HepG2 (cell line): ENCODE measurements at regions not wholly inside any gene's neighbourhood (a gene's known extent, or its start where the extent isn't known, plus 50 kb on each side); places are given as distances from the start of the nearest gene placed in this dataset.

Source experiments
- CC2D1A ChIP-seq: sonication (generic); formaldehyde crosslinking; IDR thresholded peaks from 2 replicates; pipeline ENCODE4 v1.8.1; 2023; ENCODE audit warnings: mild to moderate bottlenecking, missing genetic modification reagents
- CCDC6 ChIP-seq: sonication (generic); formaldehyde crosslinking; IDR thresholded peaks from 2 replicates; pipeline ENCODE4 v1.8.1; 2022; ENCODE audit warnings: mild to moderate bottlenecking, missing genetic modification reagents, moderate library complexity
- CREB1 ChIP-seq, 2 experiments: fragments of 450-650 bp in 1 of 2; IDR thresholded peaks; 2 replicates each; pipeline ENCODE4 v1.6.1; 2016 to 2017; ENCODE audit warnings: control low read depth in 1 of 2, mild to moderate bottlenecking in 1 of 2, missing compliant biosample characterization in 1 of 2, missing genetic modification characterization in 1 of 2
- DMAP1 ChIP-seq: IDR thresholded peaks from 2 replicates; pipeline ENCODE4 v1.6.1; 2016
- ERF ChIP-seq: IDR thresholded peaks from 2 replicates; pipeline ENCODE4 v1.6.1; 2018; ENCODE audit warnings: missing biosample characterization, missing genetic modification reagents
- GMEB2 ChIP-seq: IDR thresholded peaks from 2 replicates; pipeline ENCODE4 v1.6.1; 2016; ENCODE audit warnings: missing biosample characterization, missing genetic modification reagents, low read depth
- ISX ChIP-seq: sonication (generic); formaldehyde crosslinking; conservative IDR thresholded peaks from 2 replicates; pipeline ENCODE4 v1.5.0; 2020; ENCODE audit warnings: missing genetic modification reagents
- JDP2 ChIP-seq: sonication (generic); formaldehyde crosslinking; IDR thresholded peaks from 2 replicates; pipeline ENCODE4 v1.8.1; 2022; ENCODE audit warnings: missing genetic modification reagents, borderline replicate concordance
- MAF1 ChIP-seq: sonication (generic); formaldehyde crosslinking; IDR thresholded peaks from 2 replicates; pipeline ENCODE4 v1.5.0; 2020; ENCODE audit warnings: missing genetic modification reagents, borderline replicate concordance
- MATR3 ChIP-seq: sonication (generic); formaldehyde crosslinking; IDR thresholded peaks from 2 replicates; pipeline ENCODE4 v1.4.0; 2020; ENCODE audit warnings: missing genetic modification reagents
- MXI1 ChIP-seq: IDR thresholded peaks from 3 replicates; pipeline ENCODE4 v1.6.1; 2012; ENCODE audit warnings: low read depth, low read length, inconsistent platforms, borderline replicate concordance
- NKX3-1 ChIP-seq: sonication (generic); formaldehyde crosslinking; IDR thresholded peaks from 2 replicates; pipeline ENCODE4 v1.5.0; 2020; ENCODE audit warnings: missing genetic modification reagents
- PTBP1 ChIP-seq: fragments of 200-400 bp; formaldehyde crosslinking; IDR thresholded peaks from 2 replicates; pipeline ENCODE4 v1.6.1; 2018; ENCODE audit warnings: low read length, low read depth; ENCODE audit not compliant: poor library complexity, severe bottlenecking
- RNF2 ChIP-seq: fragments of 450-650 bp; conservative IDR thresholded peaks from 2 replicates; pipeline ENCODE4 v1.6.1; 2016; ENCODE audit warnings: low read depth
- SALL1 ChIP-seq: sonication (generic); formaldehyde crosslinking; IDR thresholded peaks from 2 replicates; pipeline ENCODE4 v1.8.0; 2022; ENCODE audit warnings: mild to moderate bottlenecking, missing genetic modification reagents
- SMARCE1 ChIP-seq: fragments of 450-650 bp; IDR thresholded peaks from 2 replicates; pipeline ENCODE4 v1.6.1; 2017; ENCODE audit warnings: borderline replicate concordance
- TEAD2 ChIP-seq: sonication (generic); formaldehyde crosslinking; IDR thresholded peaks from 2 replicates; pipeline ENCODE4 v1.9.0; 2021; ENCODE audit warnings: missing genetic modification reagents
- THAP11 ChIP-seq: IDR thresholded peaks from 2 replicates; pipeline ENCODE4 v1.6.1; 2016; ENCODE audit warnings: missing biosample characterization, missing genetic modification reagents
- ZKSCAN8 ChIP-seq: IDR thresholded peaks from 2 replicates; pipeline ENCODE4 v1.6.1; 2016; ENCODE audit warnings: borderline replicate concordance, missing genetic modification reagents, missing compliant biosample characterization
- ZNF121 ChIP-seq: sonication (generic); formaldehyde crosslinking; IDR thresholded peaks from 2 replicates; pipeline ENCODE4 v1.5.0; 2020; ENCODE audit warnings: mild to moderate bottlenecking, missing genetic modification reagents
- ZNF160 ChIP-seq: sonication (generic); formaldehyde crosslinking; IDR thresholded peaks from 2 replicates; pipeline ENCODE4 v1.8.0; 2022; ENCODE audit warnings: mild to moderate bottlenecking, inconsistent platforms, missing genetic modification reagents
- ZNF253 ChIP-seq: sonication (generic); formaldehyde crosslinking; IDR thresholded peaks from 2 replicates; pipeline ENCODE4 v1.8.0; 2022; ENCODE audit warnings: mild to moderate bottlenecking, missing genetic modification reagents, borderline replicate concordance
- ZNF30 ChIP-seq: sonication (generic); formaldehyde crosslinking; IDR thresholded peaks from 2 replicates; pipeline ENCODE4 v1.5.0; 2020; ENCODE audit warnings: mild to moderate bottlenecking, missing genetic modification reagents
- ZNF431 ChIP-seq: sonication (generic); formaldehyde crosslinking; IDR thresholded peaks from 2 replicates; pipeline ENCODE4 v1.9.0; 2022; ENCODE audit warnings: missing genetic modification reagents, low read depth, mild to moderate bottlenecking, borderline replicate concordance
- ZNF569 ChIP-seq: sonication (generic); formaldehyde crosslinking; IDR thresholded peaks from 2 replicates; pipeline ENCODE4 v1.5.0; 2020; ENCODE audit warnings: mild to moderate bottlenecking, missing genetic modification reagents, moderate library complexity, borderline replicate concordance
- ZNF674 ChIP-seq: sonication (generic); formaldehyde crosslinking; IDR thresholded peaks from 2 replicates; pipeline ENCODE4 v1.5.0; 2020; ENCODE audit warnings: low read depth, mild to moderate bottlenecking, missing genetic modification reagents
- ZNF766 ChIP-seq: sonication (generic); formaldehyde crosslinking; IDR thresholded peaks from 2 replicates; pipeline ENCODE4 v1.5.0; 2020; ENCODE audit warnings: missing genetic modification reagents, borderline replicate concordance
- ZNF788 ChIP-seq: sonication (generic); formaldehyde crosslinking; IDR thresholded peaks from 2 replicates; pipeline ENCODE4 v1.5.0; 2020; ENCODE audit warnings: mild to moderate bottlenecking, missing genetic modification reagents, borderline replicate concordance
- TF ChIP-seq, protein P1 (sequence below): sonication (generic); formaldehyde crosslinking; conservative IDR thresholded peaks from 2 replicates; pipeline ENCODE4 v1.8.0; 2022; ENCODE audit warnings: mild to moderate bottlenecking, moderate library complexity, missing genetic modification reagents

- no peak; the same call in none of the 2 replicates for TF ChIP-seq SALL1 (CRISPR knock-in tag)
- no peak for TF ChIP-seq TEAD2
- TF ChIP-seq NKX3-1 (CRISPR knock-in tag): no peak
- TF ChIP-seq DMAP1 (CRISPR knock-in tag): peak; percentile 57; the same call in 1 of the 2 replicates
- no peak for TF ChIP-seq PTBP1
- TF ChIP-seq MAF1 (CRISPR knock-in tag): no peak
- TF ChIP-seq MXI1: no peak; the same call in 2 of the 3 replicates
- 0 out of 2 replicates have a peak, but pooled peaks have one; percentile 30 for TF ChIP-seq ZNF30
- TF ChIP-seq ZNF674 (CRISPR knock-in tag): no peak
- no peak for TF ChIP-seq CC2D1A (CRISPR knock-in tag)
- TF ChIP-seq ZNF788 (CRISPR knock-in tag): no peak
- TF ChIP-seq CREB1 (IDR thresholded peaks at IDR 0.05): peak; percentile 26; the same call in 1 of the 2 replicates
- TF ChIP-seq CREB1 (CRISPR knock-in tag; IDR thresholded peaks at IDR 0.05): no peak
- TF ChIP-seq ZNF766: no peak
- TF ChIP-seq ZKSCAN8 (CRISPR knock-in tag): no peak
- no peak; the same call in 1 of the 2 replicates for TF ChIP-seq JDP2
- 0 out of 2 replicates have a peak, but pooled peaks have one; percentile 10 for TF ChIP-seq ERF
- TF ChIP-seq ISX (CRISPR knock-in tag): no peak
- TF ChIP-seq ZNF121: no peak
- TF ChIP-seq ZNF569 (CRISPR knock-in tag): no peak
- TF ChIP-seq, protein P1, sequence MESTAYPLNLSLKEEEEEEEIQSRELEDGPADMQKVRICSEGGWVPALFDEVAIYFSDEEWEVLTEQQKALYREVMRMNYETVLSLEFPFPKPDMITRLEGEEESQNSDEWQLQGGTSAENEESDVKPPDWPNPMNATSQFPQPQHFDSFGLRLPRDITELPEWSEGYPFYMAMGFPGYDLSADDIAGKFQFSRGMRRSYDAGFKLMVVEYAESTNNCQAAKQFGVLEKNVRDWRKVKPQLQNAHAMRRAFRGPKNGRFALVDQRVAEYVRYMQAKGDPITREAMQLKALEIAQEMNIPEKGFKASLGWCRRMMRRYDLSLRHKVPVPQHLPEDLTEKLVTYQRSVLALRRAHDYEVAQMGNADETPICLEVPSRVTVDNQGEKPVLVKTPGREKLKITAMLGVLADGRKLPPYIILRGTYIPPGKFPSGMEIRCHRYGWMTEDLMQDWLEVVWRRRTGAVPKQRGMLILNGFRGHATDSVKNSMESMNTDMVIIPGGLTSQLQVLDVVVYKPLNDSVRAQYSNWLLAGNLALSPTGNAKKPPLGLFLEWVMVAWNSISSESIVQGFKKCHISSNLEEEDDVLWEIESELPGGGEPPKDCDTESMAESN (CRISPR knock-in tag): no peak
- TF ChIP-seq CCDC6: no peak; the same call in 1 of the 2 replicates
- no peak for TF ChIP-seq SMARCE1
- TF ChIP-seq ZNF253: peak; percentile 58; the same call in 1 of the 2 replicates
- peak; percentile 61 for TF ChIP-seq THAP11 (CRISPR knock-in tag)
- no peak for TF ChIP-seq GMEB2 (CRISPR knock-in tag)
- no peak for TF ChIP-seq RNF2
- TF ChIP-seq MATR3 (CRISPR knock-in tag): no peak
- TF ChIP-seq ZNF431 (CRISPR knock-in tag): no peak
- TF ChIP-seq ZNF160 (CRISPR knock-in tag): peak; percentile 59; the same call in 1 of the 2 replicates
Measured at GRCh38 chr13:50081679-50082425, 66.6 kb downstream of the KCNRG start (continued).
